ENCODE measurements at regions not wholly inside any gene's neighbourhood (a gene's known extent, or its start where the extent isn't known, plus 50 kb on each side); places are given as distances from the start of the nearest gene placed in this dataset.

DNA sequence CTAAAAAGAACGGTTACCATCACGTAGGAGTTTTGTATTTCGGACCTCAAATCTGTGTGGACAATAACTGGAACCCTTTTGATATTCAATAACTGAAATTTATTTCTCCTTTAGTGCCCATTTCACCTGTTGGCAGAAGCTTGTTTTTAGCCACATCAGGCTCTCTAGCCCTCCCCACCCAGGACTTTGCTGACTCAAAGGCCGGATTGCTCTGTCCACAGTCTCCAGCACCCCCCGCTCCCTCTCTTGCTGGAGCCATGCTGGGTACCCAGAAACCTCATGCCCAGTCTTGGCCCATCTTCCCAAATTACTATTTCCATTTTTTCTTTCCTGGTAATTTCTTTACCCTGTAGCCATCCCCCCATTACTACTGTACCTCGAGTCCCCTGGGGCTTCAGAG, 55.8 kb upstream of the DUSP22 start:
- TF ChIP-seq, protein P1, sequence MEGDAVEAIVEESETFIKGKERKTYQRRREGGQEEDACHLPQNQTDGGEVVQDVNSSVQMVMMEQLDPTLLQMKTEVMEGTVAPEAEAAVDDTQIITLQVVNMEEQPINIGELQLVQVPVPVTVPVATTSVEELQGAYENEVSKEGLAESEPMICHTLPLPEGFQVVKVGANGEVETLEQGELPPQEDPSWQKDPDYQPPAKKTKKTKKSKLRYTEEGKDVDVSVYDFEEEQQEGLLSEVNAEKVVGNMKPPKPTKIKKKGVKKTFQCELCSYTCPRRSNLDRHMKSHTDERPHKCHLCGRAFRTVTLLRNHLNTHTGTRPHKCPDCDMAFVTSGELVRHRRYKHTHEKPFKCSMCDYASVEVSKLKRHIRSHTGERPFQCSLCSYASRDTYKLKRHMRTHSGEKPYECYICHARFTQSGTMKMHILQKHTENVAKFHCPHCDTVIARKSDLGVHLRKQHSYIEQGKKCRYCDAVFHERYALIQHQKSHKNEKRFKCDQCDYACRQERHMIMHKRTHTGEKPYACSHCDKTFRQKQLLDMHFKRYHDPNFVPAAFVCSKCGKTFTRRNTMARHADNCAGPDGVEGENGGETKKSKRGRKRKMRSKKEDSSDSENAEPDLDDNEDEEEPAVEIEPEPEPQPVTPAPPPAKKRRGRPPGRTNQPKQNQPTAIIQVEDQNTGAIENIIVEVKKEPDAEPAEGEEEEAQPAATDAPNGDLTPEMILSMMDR (conservative IDR thresholded peaks at IDR 0.05) = no peak
- TF ChIP-seq ZFX (IDR thresholded peaks at IDR 0.05) = no peak

Data from C4-2B (cell line).